ENCODE measurements at regions not wholly inside any gene's neighbourhood (a gene's known extent, or its start where the extent isn't known, plus 50 kb on each side); places are given as distances from the start of the nearest gene placed in this dataset.

DNA sequence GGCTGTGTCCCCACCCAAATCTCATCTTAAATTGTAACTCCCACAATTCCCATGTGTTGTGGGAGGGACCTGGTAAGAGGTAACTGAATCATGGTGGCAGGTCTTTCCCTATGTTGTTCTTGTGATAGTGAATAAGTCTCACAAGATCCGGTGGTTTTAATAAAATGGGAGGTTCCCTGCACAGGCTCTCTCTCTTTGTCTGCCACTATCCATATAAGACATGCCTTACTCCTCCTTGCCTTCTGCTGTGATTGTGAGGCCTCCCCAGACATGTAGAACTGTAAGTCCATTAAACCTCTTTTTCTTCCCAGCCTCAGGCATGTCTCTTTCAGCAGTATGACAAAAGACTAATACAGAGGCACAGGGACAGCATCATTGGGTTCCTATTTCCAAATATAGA is 381.2 kb downstream of the SFMBT2 start:
- DNase-seq (no peak), ATAC-seq (no peak)
- no peaks in the 10 kb centered on the region for H3K36me3 Mint-ChIP-seq (ENCODE audit: low read depth)
- H3K4me1 Mint-ChIP-seq: peaks cover 2% of the 10 kb centered on the region
- H3K4me3 Mint-ChIP-seq: no peak overlapping the region
- no peak overlapping the region for H3K27ac Mint-ChIP-seq
- H3K9me3 ChIP-seq (ENCODE audit: control insufficient read depth, low read length, poor library complexity, severe bottlenecking): no peaks in the 10 kb centered on the region
- no peaks in the 10 kb centered on the region for H3K27me3 Mint-ChIP-seq

DNA sequence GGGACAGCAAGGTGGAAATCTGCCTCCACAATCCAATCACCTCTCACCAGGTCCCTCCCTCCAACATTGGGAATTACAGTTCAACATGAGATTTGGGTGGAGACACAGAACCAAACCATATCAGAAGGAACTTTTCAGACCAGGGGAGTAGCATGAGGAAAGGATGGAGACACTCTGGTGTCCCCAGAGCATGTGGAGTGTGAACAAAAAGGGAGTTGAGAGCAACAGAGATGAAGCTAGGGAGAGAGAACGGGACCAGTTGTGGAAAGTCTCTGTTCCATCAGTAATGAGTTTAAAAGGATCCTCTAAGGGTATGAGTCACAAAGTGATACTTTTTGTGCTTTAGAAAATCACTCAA is 382.0 kb downstream of the SFMBT2 start:
- Mint-ChIP-seq H3K27ac (no peak overlapping the region), H3K4me1 (peaks cover 2% of the 10 kb centered on the region), H3K4me3 (no peak overlapping the region), H3K36me3 (ENCODE audit: low read depth) (no peaks in the 10 kb centered on the region), H3K27me3 (no peaks in the 10 kb centered on the region)
- no peaks in the 10 kb centered on the region for H3K9me3 ChIP-seq (ENCODE audit: control insufficient read depth, low read length, poor library complexity, severe bottlenecking)
- DNase-seq: no peak
- ATAC-seq: no peak

DNA sequence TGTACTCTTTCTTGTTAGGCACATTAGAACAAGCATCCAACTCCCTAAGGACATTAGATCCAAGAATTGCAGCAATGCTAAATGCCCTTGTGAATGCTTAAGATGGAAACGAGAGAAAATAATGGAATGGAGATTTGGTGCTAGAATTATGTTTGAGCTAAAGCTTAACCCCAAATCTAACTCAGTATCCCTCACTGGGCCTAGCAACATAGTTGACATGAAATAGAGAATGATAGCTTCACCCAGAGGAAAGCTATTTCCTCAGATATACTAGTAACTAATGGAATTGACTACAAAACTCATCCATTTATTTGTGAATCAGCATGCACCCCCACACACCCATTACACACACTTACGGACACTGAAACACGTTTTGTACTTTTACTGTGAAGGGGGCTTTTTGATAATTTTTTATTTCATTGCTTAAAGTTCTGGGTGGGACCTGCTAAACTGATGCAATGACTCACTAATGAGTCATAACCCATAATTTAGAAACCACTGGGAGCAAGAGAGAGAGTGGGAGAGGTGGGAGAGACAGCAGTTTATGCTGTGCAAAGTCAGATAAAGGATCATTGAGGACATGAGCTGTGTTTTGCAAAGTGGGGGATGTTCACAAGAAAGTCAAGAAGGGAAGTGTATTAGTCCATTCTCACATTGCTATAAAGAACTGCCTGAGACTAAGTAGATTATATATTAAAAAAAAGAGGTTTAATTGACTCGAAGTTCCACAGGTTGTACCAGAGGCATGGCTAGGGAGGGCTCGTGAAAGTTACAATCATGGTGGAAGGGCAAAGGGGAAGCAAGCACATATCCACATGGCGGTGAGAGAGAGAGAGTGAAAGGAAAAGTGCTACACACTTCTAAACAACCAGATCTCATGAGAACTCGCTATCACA is 382.7 kb downstream of the SFMBT2 start:
- no peak overlapping the region for H3K27ac Mint-ChIP-seq
- H3K27me3 Mint-ChIP-seq: no peaks in the 10 kb centered on the region
- DNase-seq (no peak), ATAC-seq (no peak)
- no peak overlapping the region for H3K4me3 Mint-ChIP-seq
- H3K36me3 Mint-ChIP-seq (ENCODE audit: low read depth): no peaks in the 10 kb centered on the region
- H3K9me3 ChIP-seq (ENCODE audit: control insufficient read depth, low read length, poor library complexity, severe bottlenecking): no peaks in the 10 kb centered on the region
- H3K4me1 Mint-ChIP-seq: peaks cover 2% of the 10 kb centered on the region

DNA sequence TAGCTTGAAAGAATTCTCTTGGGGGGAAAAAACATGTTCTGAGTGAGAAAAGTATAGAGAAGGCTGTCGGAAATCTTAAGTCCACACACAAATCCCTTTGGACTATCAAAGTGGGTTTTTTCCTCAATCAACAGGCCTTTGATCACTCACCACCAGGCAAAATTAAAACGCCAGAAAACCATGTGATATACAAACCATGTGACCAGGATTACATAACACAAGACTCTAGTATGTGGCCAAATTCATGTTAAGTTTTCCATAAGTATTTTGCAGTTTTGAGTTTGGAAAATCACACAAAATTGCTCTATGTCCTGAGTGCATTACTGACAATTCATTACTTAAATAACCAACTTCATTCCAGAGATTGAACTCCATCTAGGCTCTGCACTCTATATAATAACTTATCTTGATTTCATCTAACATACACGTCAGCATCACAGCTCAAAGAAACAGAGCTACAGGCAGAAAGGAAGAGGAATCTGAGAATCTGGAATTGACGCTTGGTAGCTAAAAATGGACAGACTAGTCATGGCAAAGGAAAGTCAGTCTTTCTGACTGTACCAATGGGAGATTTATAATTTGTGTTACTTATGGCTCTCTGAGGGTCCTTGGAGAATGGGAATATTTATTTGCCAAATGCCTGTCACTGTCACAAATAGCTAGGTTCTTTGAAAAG is 383.5 kb downstream of the SFMBT2 start:
- DNase-seq (no peak), ATAC-seq (no peak)
- H3K9me3 ChIP-seq (ENCODE audit: control insufficient read depth, low read length, poor library complexity, severe bottlenecking): no peaks in the 10 kb centered on the region
- peaks cover 2% of the 10 kb centered on the region for H3K4me1 Mint-ChIP-seq
- H3K27me3 Mint-ChIP-seq: no peaks in the 10 kb centered on the region
- no peaks in the 10 kb centered on the region for H3K36me3 Mint-ChIP-seq (ENCODE audit: low read depth)
- no peak overlapping the region for H3K27ac Mint-ChIP-seq
- H3K4me3 Mint-ChIP-seq: no peak overlapping the region

DNA sequence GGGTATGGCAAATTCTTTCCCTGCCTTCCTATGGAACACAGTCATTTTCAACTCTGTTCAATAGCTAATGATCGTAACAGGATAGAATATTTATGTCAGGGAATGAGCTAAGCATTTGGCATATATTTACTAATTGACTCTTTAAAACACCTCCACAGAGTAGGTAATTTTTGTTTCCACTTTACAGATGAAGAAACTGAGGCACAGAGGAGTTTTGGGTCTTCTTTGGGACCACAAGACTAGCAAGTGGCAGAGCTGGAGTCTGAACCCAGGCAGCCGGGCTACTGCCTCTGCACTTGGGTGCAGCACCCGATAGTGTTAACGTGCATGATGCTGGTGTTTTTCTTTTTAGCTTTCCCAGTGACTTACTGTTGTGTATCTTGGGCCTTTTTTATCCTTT is 384.0 kb downstream of the SFMBT2 start:
- Mint-ChIP-seq H3K4me1 (peaks cover 2% of the 10 kb centered on the region), H3K36me3 (ENCODE audit: low read depth) (no peaks in the 10 kb centered on the region), H3K27me3 (no peaks in the 10 kb centered on the region), H3K27ac (no peak overlapping the region), H3K4me3 (no peak overlapping the region)
- H3K9me3 ChIP-seq (ENCODE audit: control insufficient read depth, low read length, poor library complexity, severe bottlenecking): no peaks in the 10 kb centered on the region
- ATAC-seq: no peak
- no peak for DNase-seq

DNA sequence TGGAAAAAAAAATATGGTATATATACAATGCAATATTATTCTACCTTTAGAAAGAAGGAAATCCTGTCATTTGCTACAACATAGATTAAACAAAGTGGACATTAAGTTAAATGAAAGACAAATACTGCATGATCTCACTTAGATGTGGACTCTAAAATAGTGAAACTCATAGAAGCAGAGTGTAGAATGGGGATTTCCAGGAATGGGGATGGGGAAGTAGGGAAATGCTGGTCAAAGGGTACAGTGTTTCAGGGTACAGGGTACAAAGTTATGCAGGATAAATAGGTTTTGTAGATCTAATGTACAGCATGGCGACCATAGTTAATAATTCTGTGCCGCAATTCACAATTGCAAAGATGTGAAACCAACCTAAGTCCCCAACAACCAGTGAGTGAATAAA is 385.5 kb downstream of the SFMBT2 start:
- DNase-seq (no peak), ATAC-seq (no peak)
- no peaks in the 10 kb centered on the region for H3K36me3 Mint-ChIP-seq (ENCODE audit: low read depth)
- H3K27me3 Mint-ChIP-seq: no peaks in the 10 kb centered on the region
- peaks cover 2% of the 10 kb centered on the region for H3K4me1 Mint-ChIP-seq
- no peak overlapping the region for H3K27ac Mint-ChIP-seq
- no peaks in the 10 kb centered on the region for H3K9me3 ChIP-seq (ENCODE audit: control insufficient read depth, low read length, poor library complexity, severe bottlenecking)
- no peak overlapping the region for H3K4me3 Mint-ChIP-seq

DNA sequence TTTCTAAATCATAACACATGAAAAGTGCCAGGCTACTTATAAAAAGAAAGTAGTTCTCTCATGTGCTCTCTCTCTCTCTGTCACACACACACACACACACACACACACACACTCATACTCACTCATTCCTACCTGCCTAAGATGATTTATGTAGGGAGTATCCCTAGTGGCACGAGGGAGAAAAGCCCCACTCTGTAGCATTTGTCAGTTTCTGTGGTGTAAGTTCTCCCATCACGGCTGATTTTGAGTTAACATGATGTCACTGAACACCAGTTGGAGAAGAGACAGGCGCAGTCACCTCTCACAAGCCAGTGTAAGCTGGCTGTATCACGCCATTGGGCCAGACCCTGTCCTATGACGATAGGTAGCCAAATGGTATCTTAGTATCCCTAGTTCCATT is 395.4 kb downstream of the SFMBT2 start:
- no peak for ATAC-seq
- no peak for DNase-seq
- Mint-ChIP-seq H3K36me3 (ENCODE audit: low read depth) (no peaks in the 10 kb centered on the region), H3K27me3 (peaks cover 6% of the 10 kb centered on the region), H3K27ac (no peak overlapping the region), H3K4me3 (no peak overlapping the region), H3K4me1 (no peaks in the 10 kb centered on the region)
- no peaks in the 10 kb centered on the region for H3K9me3 ChIP-seq (ENCODE audit: control insufficient read depth, low read length, poor library complexity, severe bottlenecking)

DNA sequence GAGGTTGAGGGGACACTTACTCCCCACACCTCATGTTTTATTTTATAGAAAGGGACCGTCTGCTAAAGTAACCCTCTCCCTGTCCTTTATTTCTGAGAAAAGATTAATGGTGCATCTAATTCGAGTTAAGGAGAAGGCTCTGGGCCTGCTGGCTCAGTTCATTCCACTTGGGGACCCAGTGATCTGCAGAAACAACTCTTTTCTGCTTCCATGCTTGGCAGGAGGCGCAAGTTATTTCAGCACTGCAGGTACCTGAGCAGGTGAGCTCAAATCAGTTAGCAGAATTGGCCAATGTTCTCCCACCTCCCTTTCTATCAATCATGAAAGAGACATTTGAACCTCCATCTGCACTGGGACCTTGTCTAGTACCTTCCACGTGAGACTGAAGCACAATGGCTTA is 396.1 kb downstream of the SFMBT2 start:
- DNase-seq (no peak), ATAC-seq (no peak)
- Mint-ChIP-seq H3K4me3 (no peak overlapping the region), H3K27ac (no peak overlapping the region), H3K27me3 (peaks cover 6% of the 10 kb centered on the region), H3K36me3 (ENCODE audit: low read depth) (no peaks in the 10 kb centered on the region), H3K4me1 (no peaks in the 10 kb centered on the region)
- H3K9me3 ChIP-seq (ENCODE audit: control insufficient read depth, low read length, poor library complexity, severe bottlenecking): no peaks in the 10 kb centered on the region

DNA sequence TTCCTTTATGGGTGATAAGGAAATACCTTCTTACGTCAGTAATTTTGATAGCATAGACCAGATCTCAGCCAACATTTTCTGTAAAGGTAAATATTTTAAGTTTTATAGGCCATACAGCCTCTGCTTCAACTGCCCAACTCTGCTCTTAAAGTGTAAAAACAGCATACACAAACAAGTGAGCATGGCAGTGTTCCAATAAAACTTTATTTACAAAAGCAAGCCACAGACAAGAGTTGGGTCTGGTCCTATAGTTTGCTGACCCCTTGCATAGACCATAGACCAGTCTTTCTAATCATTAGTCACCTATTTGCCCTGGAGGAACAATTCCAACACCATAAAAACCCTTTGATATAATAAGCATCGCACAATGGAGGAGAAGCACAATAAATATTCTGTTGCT is 398.8 kb downstream of the SFMBT2 start:
- no peak for ATAC-seq
- DNase-seq: no peak

DNA sequence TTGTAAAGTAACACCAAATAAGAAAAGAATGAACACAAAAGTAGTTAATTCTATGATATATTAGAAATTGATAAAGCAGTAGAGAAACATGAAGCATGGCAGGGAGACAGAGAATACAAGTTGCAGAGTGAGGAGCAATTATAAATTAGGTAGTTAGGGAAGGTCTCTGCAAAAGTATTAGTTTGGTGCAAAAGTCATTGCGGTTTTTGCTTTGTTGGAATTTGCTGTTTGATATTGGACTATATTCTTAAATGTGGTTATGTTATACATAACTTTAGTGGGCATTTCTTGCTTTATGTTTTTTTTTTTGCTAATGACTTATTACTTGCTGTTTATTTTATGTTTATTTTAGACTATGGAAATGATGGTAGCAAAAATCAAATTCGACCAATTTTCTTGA is 402.2 kb downstream of the SFMBT2 start:
- Mint-ChIP-seq H3K4me3 (no peak overlapping the region), H3K27ac (no peak overlapping the region), H3K27me3 (no peaks in the 10 kb centered on the region), H3K36me3 (ENCODE audit: low read depth) (no peaks in the 10 kb centered on the region), H3K4me1 (no peaks in the 10 kb centered on the region)
- ATAC-seq (no peak), DNase-seq (no peak)
- no peaks in the 10 kb centered on the region for H3K9me3 ChIP-seq (ENCODE audit: control insufficient read depth, low read length, poor library complexity, severe bottlenecking)

More for the DNA sequence above, 398.8 kb downstream of the SFMBT2 start:
- Mint-ChIP-seq H3K4me3 (no peak overlapping the region), H3K4me1 (no peaks in the 10 kb centered on the region), H3K27ac (no peak overlapping the region), H3K27me3 (peaks cover 3% of the 10 kb centered on the region), H3K36me3 (ENCODE audit: low read depth) (no peaks in the 10 kb centered on the region)
- no peaks in the 10 kb centered on the region for H3K9me3 ChIP-seq (ENCODE audit: control insufficient read depth, low read length, poor library complexity, severe bottlenecking)

DNA sequence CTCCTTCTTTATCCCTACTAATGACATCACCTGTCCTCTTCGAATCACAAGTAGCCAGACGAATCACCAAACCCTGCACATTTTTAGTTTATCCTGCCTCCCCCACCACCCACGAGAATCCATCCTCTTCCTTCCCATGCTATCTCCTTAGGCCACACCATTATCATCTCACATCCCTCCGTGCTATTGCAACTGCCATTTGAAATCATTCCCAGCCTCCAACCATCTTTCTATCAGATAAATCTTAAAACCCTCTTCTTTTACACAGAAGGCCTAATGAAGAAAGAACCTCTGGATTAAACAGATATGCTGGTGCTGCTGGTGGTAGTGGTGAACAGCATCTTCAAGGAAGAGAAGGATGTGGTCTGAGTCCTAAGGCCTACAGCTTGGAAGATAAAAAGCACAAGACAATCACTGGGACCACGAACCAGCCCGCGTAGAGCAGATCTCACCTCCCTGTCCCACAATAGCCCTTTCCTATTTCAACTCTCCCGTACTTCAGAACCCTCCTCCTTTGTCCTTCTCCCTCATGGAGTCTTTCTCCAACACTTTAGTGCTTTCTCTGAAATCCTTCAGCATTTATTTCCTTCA is 403.1 kb downstream of the SFMBT2 start:
- ATAC-seq (no peak), DNase-seq (no peak)
- Mint-ChIP-seq H3K36me3 (ENCODE audit: low read depth) (no peaks in the 10 kb centered on the region), H3K27me3 (no peaks in the 10 kb centered on the region), H3K4me3 (no peak overlapping the region), H3K4me1 (peaks cover 1% of the 10 kb centered on the region), H3K27ac (no peak overlapping the region)
- H3K9me3 ChIP-seq (ENCODE audit: control insufficient read depth, low read length, poor library complexity, severe bottlenecking): no peaks in the 10 kb centered on the region

DNA sequence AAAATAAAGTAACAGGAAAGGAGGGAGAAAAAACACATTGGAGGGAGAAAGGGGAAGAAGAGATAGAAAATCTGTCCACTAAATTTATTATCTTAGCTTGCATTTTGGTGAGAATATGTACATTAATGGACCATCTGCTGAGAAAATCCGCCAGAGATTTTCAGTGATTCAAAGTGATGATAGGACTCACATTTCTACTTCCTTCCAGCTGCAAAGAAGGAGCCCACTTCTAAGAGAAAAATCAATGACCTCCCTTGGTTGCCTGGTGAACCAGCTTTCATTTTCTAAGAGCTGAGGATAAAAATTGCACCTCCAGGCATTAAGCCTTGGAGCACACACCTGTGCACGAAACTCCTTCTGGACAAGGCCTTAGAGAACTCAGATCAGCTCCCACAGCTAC is 404.3 kb downstream of the SFMBT2 start:
- Mint-ChIP-seq H3K4me3 (no peak overlapping the region), H3K36me3 (ENCODE audit: low read depth) (no peaks in the 10 kb centered on the region), H3K27ac (no peak overlapping the region), H3K27me3 (no peaks in the 10 kb centered on the region), H3K4me1 (peaks cover 2% of the 10 kb centered on the region)
- DNase-seq: no peak
- no peak for ATAC-seq
- no peaks in the 10 kb centered on the region for H3K9me3 ChIP-seq (ENCODE audit: control insufficient read depth, low read length, poor library complexity, severe bottlenecking)

DNA sequence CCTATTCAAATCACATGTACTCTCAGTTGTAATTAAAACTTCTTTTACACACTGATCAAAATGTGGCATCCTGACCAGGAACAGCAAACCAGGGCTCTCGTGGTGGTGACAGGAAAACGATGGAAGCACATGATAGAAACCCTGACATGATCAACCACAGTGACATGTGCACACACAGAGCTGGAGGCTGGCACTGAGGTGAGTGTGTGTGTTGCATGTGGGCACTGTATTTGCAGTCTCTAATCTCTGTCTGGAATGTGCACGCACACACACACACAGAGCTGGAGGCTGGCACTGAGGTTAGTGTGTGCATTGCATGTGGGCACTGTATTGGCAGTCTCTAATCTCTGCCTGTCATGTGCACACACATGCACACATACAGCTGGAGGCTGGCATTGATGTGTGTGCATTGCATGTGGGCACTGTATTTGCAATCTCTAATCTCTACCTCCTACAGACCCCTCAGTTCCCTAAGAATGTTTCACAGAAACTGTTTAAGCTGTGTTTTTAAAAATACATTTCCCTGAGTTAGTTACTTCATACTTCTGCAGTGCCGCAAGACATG is 406.9 kb downstream of the SFMBT2 start:
- H3K36me3 Mint-ChIP-seq (ENCODE audit: low read depth): no peaks in the 10 kb centered on the region
- peaks cover 12% of the 10 kb centered on the region for H3K27me3 Mint-ChIP-seq
- ATAC-seq: no peak
- H3K4me1 Mint-ChIP-seq: peaks cover 2% of the 10 kb centered on the region
- no peaks in the 10 kb centered on the region for H3K9me3 ChIP-seq (ENCODE audit: control insufficient read depth, low read length, poor library complexity, severe bottlenecking)
- no peak overlapping the region for H3K27ac Mint-ChIP-seq
- H3K4me3 Mint-ChIP-seq: no peak overlapping the region
- no peak for DNase-seq
